D721Med (cell line): ENCODE measurements at regions not wholly inside any gene's neighbourhood (a gene's known extent, or its start where the extent isn't known, plus 50 kb on each side); places are given as distances from the start of the nearest gene placed in this dataset.

Experiments used
- DNase-seq: peaks from one replicate; pipeline ENCODE4 v3.0.0; 2011; ENCODE audit warnings: low spot score; ENCODE audit not compliant: insufficient read length
- FAIRE-seq: peaks from 2 replicates; lab custom pipeline; 2011; peaks lifted over from hg19 to GRCh38; lab: Jason Lieb, UNC
- CTCF ChIP-seq: IDR thresholded peaks from 2 replicates; pipeline ENCODE4 v1.5.1; 2012; ENCODE audit warnings: mild to moderate bottlenecking, control low read depth; ENCODE audit not compliant: insufficient read depth; ENCODE audit errors: missing control alignments

DNA sequence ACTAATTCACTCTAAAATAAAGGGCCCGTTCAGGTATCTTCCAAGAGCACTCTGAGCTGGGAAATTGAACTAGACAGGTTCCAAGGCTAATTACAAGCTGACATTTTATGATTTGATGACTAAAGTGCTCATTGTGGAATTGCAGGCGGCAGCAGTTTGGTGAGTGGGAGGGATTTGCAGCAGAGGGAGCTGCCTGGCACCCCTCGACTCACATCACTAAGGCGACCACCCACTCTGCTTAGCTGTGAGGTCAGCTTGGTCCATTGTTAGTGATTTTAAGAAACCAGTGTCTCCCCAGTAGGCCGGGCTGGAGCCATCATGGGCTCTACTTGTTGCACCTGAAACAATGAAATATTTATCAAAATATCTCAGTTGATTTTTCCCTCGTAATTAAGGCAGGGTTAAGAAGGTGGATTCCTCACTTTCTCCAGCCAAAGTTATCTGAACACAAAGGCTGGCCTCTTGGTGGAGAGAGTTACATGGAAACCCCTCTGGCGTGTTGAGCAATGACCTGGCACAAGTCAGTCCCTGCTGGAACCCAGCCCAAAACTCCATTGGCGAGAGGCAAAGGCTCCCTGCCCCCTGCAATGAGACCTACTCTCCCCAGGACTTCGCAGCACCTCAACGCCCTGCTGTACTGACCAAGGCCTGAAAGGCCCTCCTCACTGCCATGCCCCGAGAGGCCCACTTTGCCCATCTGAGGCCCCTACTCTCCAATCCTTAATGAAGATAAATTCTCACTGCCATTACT lies 65.0 kb upstream of the ATP2B2 start:
- FAIRE-seq, result no peak
- DNase-seq, result no peak
- no peak for TF ChIP-seq CTCF

GRCh38 chr3:10574101-10574620 lies 68.8 kb upstream of the ATP2B2 start:
- FAIRE-seq, result no peak
- no peak for DNase-seq
- no peak for TF ChIP-seq CTCF

DNA sequence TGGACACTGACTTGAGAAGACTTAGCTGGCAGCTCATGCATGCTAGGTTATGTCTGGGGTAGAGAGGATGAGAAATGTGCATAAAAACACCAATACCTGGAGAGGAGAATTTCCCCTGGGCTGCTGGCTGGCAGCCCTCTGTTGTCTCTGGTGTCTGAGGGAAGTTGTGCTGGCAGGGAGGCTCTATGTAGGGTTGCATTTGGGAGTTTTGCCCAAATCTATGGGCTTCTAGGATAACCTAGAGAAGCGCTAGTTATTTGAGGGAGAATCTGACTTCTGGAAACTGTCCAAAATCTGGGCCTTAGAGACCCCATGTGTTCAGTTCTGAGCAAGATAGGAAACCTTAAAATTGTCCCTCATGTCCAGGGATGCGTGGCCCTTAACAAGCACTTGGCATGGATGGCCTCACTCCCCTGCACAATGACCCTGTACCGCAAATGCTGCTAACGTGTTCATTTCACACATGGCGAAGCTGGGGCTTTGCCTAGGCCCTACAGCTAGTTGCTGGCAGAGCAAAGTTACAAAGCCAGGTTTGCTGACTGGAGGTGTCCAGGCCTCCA lies 70.3 kb upstream of the ATP2B2 start:
- no peak for FAIRE-seq

DNA sequence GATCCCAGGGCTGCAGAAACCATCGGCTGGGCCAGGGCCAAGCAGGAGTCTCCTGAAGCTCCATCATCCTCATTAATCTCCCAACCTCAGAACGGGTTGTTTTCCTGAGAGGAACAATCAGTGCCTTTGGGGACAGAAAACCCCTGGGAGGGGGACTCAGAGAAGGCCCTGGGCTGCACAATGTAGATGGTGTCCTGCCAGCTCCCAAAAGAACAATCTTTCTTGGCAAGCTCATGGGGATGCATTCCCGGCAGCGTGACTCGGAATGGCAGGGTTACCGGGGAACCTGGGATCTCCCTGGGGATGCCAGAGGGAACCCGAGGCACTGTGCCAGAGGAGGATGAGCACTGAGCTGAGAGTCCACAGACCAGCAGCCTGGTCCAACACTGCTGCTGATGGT lies 72.1 kb upstream of the ATP2B2 start:
- no peak for FAIRE-seq
- DNase-seq, result no peak
- no peak for TF ChIP-seq CTCF

More for the DNA sequence above, 70.3 kb upstream of the ATP2B2 start:
- no peak for DNase-seq
- no peak for TF ChIP-seq CTCF

- FAIRE-seq (no peak), DNase-seq (no peak)
- TF ChIP-seq CTCF, result no peak
Observed at GRCh38 chr3:10580426-10580825, 75.0 kb upstream of the ATP2B2 start.

GRCh38 chr3:10581251-10581650 lies 75.9 kb upstream of the ATP2B2 start:
- no peak for TF ChIP-seq CTCF
- DNase-seq, result no peak
- no peak for FAIRE-seq

GRCh38 chr3:10581716-10582115 lies 76.3 kb upstream of the ATP2B2 start:
- DNase-seq, result no peak
- no peak for FAIRE-seq
- no peak for TF ChIP-seq CTCF
